H1 (cell line): ENCODE measurements at regions not wholly inside any gene's neighbourhood (a gene's known extent, or its start where the extent isn't known, plus 50 kb on each side); places are given as distances from the start of the nearest gene placed in this dataset.

Source experiments
- ATF2 ChIP-seq: IDR thresholded peaks from 2 replicates; pipeline ENCODE4 v1.6.1; 2012; ENCODE audit warnings: low read length, inconsistent platforms
- CTBP2 ChIP-seq: IDR thresholded peaks from 2 replicates; pipeline ENCODE4 v1.7.0; 2011; ENCODE audit warnings: borderline replicate concordance, mild to moderate bottlenecking, moderate library complexity, mixed read lengths, low read length; ENCODE audit not compliant: insufficient read depth, insufficient read length
- CTCF ChIP-seq, 3 experiments: IDR thresholded peaks; 1 replicate in 2 of 3; 2 replicates in 1 of 3; pipeline versions ENCODE4 v1.5.1 to v1.6.1; 2011; ENCODE audit warnings: low read length in 3 of 3, mild to moderate bottlenecking in 3 of 3, inconsistent platforms in 2 of 3, low read depth in 1 of 3, moderate library complexity in 1 of 3; ENCODE audit not compliant: insufficient read depth in 1 of 3; ENCODE audit errors: control extremely low read depth in 1 of 3
- GTF2F1 ChIP-seq: IDR thresholded peaks from 2 replicates; pipeline ENCODE4 v1.6.1; 2012; ENCODE audit warnings: low read depth, low read length, improper control_type of control experiment, borderline replicate concordance
- KDM5A ChIP-seq: fragments of 200-600 bp; IDR thresholded peaks from 2 replicates; pipeline ENCODE4 v1.7.1; 2012; ENCODE audit warnings: mild to moderate bottlenecking, low read length, inconsistent platforms, mixed read lengths
- POLR2A ChIP-seq, 2 experiments: IDR thresholded peaks; 1 replicate in 1 of 2; 2 replicates in 1 of 2; pipeline ENCODE4 v1.6.1; 2011; ENCODE audit warnings: low read depth in 2 of 2, low read length in 2 of 2, mild to moderate bottlenecking in 2 of 2; ENCODE audit errors: control extremely low read depth in 1 of 2
- SP1 ChIP-seq: IDR thresholded peaks from 2 replicates; pipeline ENCODE4 v1.6.1; 2011; ENCODE audit warnings: low read depth, low read length
- TCF12 ChIP-seq: IDR thresholded peaks from 2 replicates; pipeline ENCODE4 v1.6.1; 2011; ENCODE audit warnings: low read depth, mild to moderate bottlenecking, low read length
- TF ChIP-seq, protein P1 (sequence below): IDR thresholded peaks from 2 replicates; pipeline ENCODE4 v1.6.1; 2012; ENCODE audit warnings: inconsistent platforms

DNA sequence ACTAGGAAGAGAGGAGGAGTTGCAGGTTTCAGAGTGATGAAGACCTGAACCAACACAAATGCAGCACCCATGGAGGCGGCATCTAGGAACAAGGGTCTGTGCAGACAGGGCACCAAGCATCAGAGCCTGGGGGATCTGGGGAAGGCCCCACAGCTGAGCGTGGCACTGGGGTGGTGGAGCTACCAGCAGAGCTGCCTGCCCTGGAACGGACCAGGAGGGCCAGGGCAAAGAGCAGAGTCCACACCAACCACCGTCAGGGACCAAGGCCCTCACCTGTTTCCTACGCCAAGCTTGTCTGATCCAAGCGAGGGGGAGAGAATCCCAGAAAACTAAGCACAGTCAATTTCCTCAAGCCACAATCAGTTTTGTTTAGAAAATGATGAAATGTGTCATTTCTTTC is 79.0 kb upstream of the SYT6 start:
- TF ChIP-seq SP1 (no peak), ATF2 (no peak), GTF2F1 (no peak), CTBP2 (no peak), POLR2A (IDR thresholded peaks at IDR 0.05; ENCODE audit: control extremely low read depth in 1 of 2, low read depth in 2 of 2, low read length in 2 of 2) (no peak), CTCF (IDR thresholded peaks at IDR 0.05; ENCODE audit: control extremely low read depth in 1 of 3, insufficient read depth in 1 of 3, low read depth in 1 of 3, low read length in 3 of 3) (no peak), TCF12 (no peak), KDM5A (no peak)
- TF ChIP-seq, protein P1, sequence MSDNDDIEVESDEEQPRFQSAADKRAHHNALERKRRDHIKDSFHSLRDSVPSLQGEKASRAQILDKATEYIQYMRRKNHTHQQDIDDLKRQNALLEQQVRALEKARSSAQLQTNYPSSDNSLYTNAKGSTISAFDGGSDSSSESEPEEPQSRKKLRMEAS = no peak
